Gastrocnemius medialis (tissue), 4 donors: ENCODE measurements at regions not wholly inside any gene's neighbourhood (a gene's known extent, or its start where the extent isn't known, plus 50 kb on each side); places are given as distances from the start of the nearest gene placed in this dataset.

Source experiments
- CTCF ChIP-seq, 5 experiments: fragments of 450-650 bp in 3 of 5; fragments of 200-600 bp in 2 of 5; sonication (generic) in 2 of 5; IDR thresholded peaks in 4 of 5; conservative IDR thresholded peaks in 1 of 5; 1 replicate in 4 of 5; 2 replicates in 1 of 5; pipeline ENCODE4 v1.5.1; 2016 to 2019; ENCODE audit warnings: antibody characterized with exemption in 5 of 5, mild to moderate bottlenecking in 3 of 5, moderate library complexity in 3 of 5
- POLR2A ChIP-seq, 2 donors: fragments of 450-650 bp; IDR thresholded peaks; one replicate each; pipeline ENCODE4 v1.6.1; 2017; ENCODE audit warnings: antibody characterized with exemption in 2 of 2, mild to moderate bottlenecking in 2 of 2, moderate library complexity in 2 of 2

- no peak for TF ChIP-seq CTCF (IDR thresholded peaks at IDR 0.05 in 4 of 5, conservative IDR thresholded peaks at IDR 0.05 in 1 of 5)
- no peak for TF ChIP-seq POLR2A (IDR thresholded peaks at IDR 0.05)
Observed at GRCh38 chr2:83143946-83144345, 1315.1 kb downstream of the SUCLG1 start.
